Fibroblast of pulmonary artery (primary cell): ENCODE measurements at regions not wholly inside any gene's neighbourhood (a gene's known extent, or its start where the extent isn't known, plus 50 kb on each side); places are given as distances from the start of the nearest gene placed in this dataset.

Experiments
- DNase-seq: peaks from one replicate; pipeline ENCODE4 v3.0.0-alpha.2; 2010; ENCODE audit warnings: low read depth
- H3K4me3 ChIP-seq: replicated peaks from 2 replicates; pipeline ENCODE4 v1.5.1; 2011; ENCODE audit warnings: low read depth, mild to moderate bottlenecking, control low read depth, low read length, moderate library complexity
- CTCF ChIP-seq: IDR thresholded peaks from 2 replicates; pipeline ENCODE4 v1.5.1; 2011; ENCODE audit warnings: mild to moderate bottlenecking, control low read depth, low read length, inconsistent platforms; ENCODE audit errors: missing control alignments

- no peak for DNase-seq
- no peak for TF ChIP-seq CTCF
Observed at GRCh38 chr13:107330484-107330883, 762.5 kb upstream of the ARGLU1 start.

GRCh38 chr13:107329991-107330390 lies 762.1 kb upstream of the ARGLU1 start:
- TF ChIP-seq CTCF, result no peak
- DNase-seq, result no peak
- H3K4me3 ChIP-seq, result no peak overlapping the region

More at GRCh38 chr13:107330484-107330883, 762.5 kb upstream of the ARGLU1 start:
- no peak overlapping the region for H3K4me3 ChIP-seq

- TF ChIP-seq CTCF, result no peak
- no peak overlapping the region for H3K4me3 ChIP-seq
- no peak for DNase-seq
Observed at GRCh38 chr13:107324416-107325204, 756.7 kb upstream of the ARGLU1 start.

- H3K4me3 ChIP-seq, result no peak overlapping the region
- no peak for TF ChIP-seq CTCF
- no peak for DNase-seq
Observed at GRCh38 chr13:107322228-107322627, 754.3 kb upstream of the ARGLU1 start.

GRCh38 chr13:107305178-107305577 lies 737.2 kb upstream of the ARGLU1 start:
- H3K4me3 ChIP-seq, result no peak overlapping the region
- no peak for DNase-seq
- TF ChIP-seq CTCF, result no peak

GRCh38 chr13:107301724-107302374 lies 733.9 kb upstream of the ARGLU1 start:
- TF ChIP-seq CTCF, result peak; percentile 16
- H3K4me3 ChIP-seq, result no peak overlapping the region
- DNase-seq, result peak; percentile 31
